ENCODE measurements at regions not wholly inside any gene's neighbourhood (a gene's known extent, or its start where the extent isn't known, plus 50 kb on each side); places are given as distances from the start of the nearest gene placed in this dataset.

- TF ChIP-seq CTCF (IDR thresholded peaks at IDR 0.05; ENCODE audit: control extremely low read depth in 1 of 3, insufficient read depth in 1 of 3, low read depth in 1 of 3, low read length in 3 of 3) (no peak), SUZ12 (IDR thresholded peaks at IDR 0.05; ENCODE audit: low read length) (no peak), RAD21 (IDR thresholded peaks at IDR 0.05 in 1 of 2, conservative IDR thresholded peaks at IDR 0.05 in 1 of 2; ENCODE audit: low read depth in 2 of 2, low read length in 2 of 2) (no peak), POLR2A (IDR thresholded peaks at IDR 0.05; ENCODE audit: control extremely low read depth in 1 of 2, low read depth in 2 of 2, low read length in 2 of 2) (no peak), ZNF274 (IDR thresholded peaks at IDR 0.05; ENCODE audit: borderline replicate concordance, extremely low read depth, low read length) (no peak), YY1 (IDR thresholded peaks at IDR 0.05; ENCODE audit: low read depth, low read length) (no peak), KDM1A (IDR thresholded peaks at IDR 0.05; ENCODE audit: borderline replicate concordance, low read length) (no peak), CHD2 (IDR thresholded peaks at IDR 0.05; ENCODE audit: low read length) (no peak), TCF12 (IDR thresholded peaks at IDR 0.05; ENCODE audit: low read depth, low read length) (no peak), CREB1 (IDR thresholded peaks at IDR 0.05) (no peak), POLR2AphosphoS5 (IDR thresholded peaks at IDR 0.05; ENCODE audit: low read depth, low read length) (no peak), EZH2 (IDR thresholded peaks at IDR 0.05; ENCODE audit: low read depth, low read length, severe bottlenecking) (no peak), EP300 (IDR thresholded peaks at IDR 0.05; ENCODE audit: borderline replicate concordance in 1 of 2, low read depth in 2 of 2, low read length in 2 of 2) (no peak), ATF2 (IDR thresholded peaks at IDR 0.05; ENCODE audit: low read length) (no peak)
Measured at GRCh38 chr11:92302770-92303169, 78.2 kb downstream of the FAT3 start.
